Liver (tissue), 7 donors: ENCODE measurements at regions not wholly inside any gene's neighbourhood (a gene's known extent, or its start where the extent isn't known, plus 50 kb on each side); places are given as distances from the start of the nearest gene placed in this dataset.

ENCODE experiments used
- DNase-seq: peaks from one replicate; pipeline ENCODE4 v3.0.0-alpha.2; 2017; ENCODE audit warnings: low spot score
- H3K27ac ChIP-seq, 2 donors: one replicate each; pipeline ENCODE4 v1.7.0; 2013; ENCODE audit warnings: inconsistent platforms in 2 of 2, low read length in 2 of 2, control low read depth in 1 of 2, low read depth in 1 of 2, mild to moderate bottlenecking in 1 of 2
- H3K27me3 ChIP-seq, 4 donors: one replicate each; pipeline versions ENCODE4 v1.6.1 to v1.7.0; 2013; ENCODE audit warnings: low read length in 3 of 4, inconsistent platforms in 1 of 4, mild to moderate bottlenecking in 1 of 4, moderate library complexity in 1 of 4; ENCODE audit not compliant: control insufficient read depth in 4 of 4, insufficient read depth in 4 of 4
- H3K36me3 ChIP-seq, 4 donors: one replicate each; pipeline versions ENCODE4 v1.6.1 to v1.7.0; 2013; ENCODE audit warnings: low read length in 3 of 4, mild to moderate bottlenecking in 3 of 4, low read depth in 1 of 4, moderate library complexity in 1 of 4; ENCODE audit not compliant: control insufficient read depth in 4 of 4, insufficient read depth in 3 of 4
- H3K4me1 ChIP-seq, 4 donors: one replicate each; pipeline versions ENCODE4 v1.6.1 to v1.7.0; 2013; ENCODE audit warnings: low read length in 3 of 4, mild to moderate bottlenecking in 3 of 4, moderate library complexity in 1 of 4; ENCODE audit not compliant: control insufficient read depth in 4 of 4, insufficient read depth in 4 of 4
- H3K4me3 ChIP-seq, 3 donors: one replicate each; pipeline versions ENCODE4 v1.6.1 to v1.7.0; 2013; ENCODE audit warnings: low read length in 3 of 3, control low read depth in 1 of 3, low read depth in 1 of 3, mild to moderate bottlenecking in 1 of 3
- H3K9ac ChIP-seq, 2 donors: one replicate each; pipeline ENCODE4 v1.7.0; 2013; ENCODE audit warnings: low read length in 2 of 2, mild to moderate bottlenecking in 2 of 2, moderate library complexity in 2 of 2, control low read depth in 1 of 2, low read depth in 1 of 2
- H3K9me3 ChIP-seq, 4 donors: one replicate each; pipeline versions ENCODE4 v1.6.1 to v1.7.0; 2013; ENCODE audit warnings: low read length in 3 of 4; ENCODE audit not compliant: control insufficient read depth in 4 of 4
- EGR1 ChIP-seq, 2 donors: IDR thresholded peaks; 2 replicates each; pipeline ENCODE4 v1.6.1; 2016 to 2018; ENCODE audit warnings: antibody characterized with exemption in 2 of 2, low read depth in 2 of 2
- FOXA2 ChIP-seq: IDR thresholded peaks from 2 replicates; pipeline ENCODE4 v1.6.1; 2016; ENCODE audit warnings: antibody characterized with exemption
- GABPA ChIP-seq, 2 donors: IDR thresholded peaks in 1 of 2; conservative IDR thresholded peaks in 1 of 2; 2 replicates each; pipeline ENCODE4 v1.6.1; 2016; ENCODE audit warnings: antibody characterized with exemption in 2 of 2, mild to moderate bottlenecking in 1 of 2, moderate library complexity in 1 of 2
- HNF4A ChIP-seq, 2 donors: conservative IDR thresholded peaks; 2 replicates each; pipeline ENCODE4 v1.6.1; 2016; ENCODE audit warnings: antibody characterized with exemption in 2 of 2, mild to moderate bottlenecking in 2 of 2
- HNF4G ChIP-seq: IDR thresholded peaks from 2 replicates; pipeline ENCODE4 v1.6.1; 2016; ENCODE audit warnings: antibody characterized with exemption
- JUND ChIP-seq, 2 donors: IDR thresholded peaks; 2 replicates each; pipeline ENCODE4 v1.6.1; 2016; ENCODE audit warnings: antibody characterized with exemption in 2 of 2
- NR2F2 ChIP-seq: IDR thresholded peaks from 2 replicates; pipeline ENCODE4 v1.6.1; 2016; ENCODE audit warnings: antibody characterized with exemption
- RAD21 ChIP-seq, 2 donors: IDR thresholded peaks; 2 replicates each; pipeline ENCODE4 v1.6.1; 2016; ENCODE audit warnings: antibody characterized with exemption in 2 of 2, mild to moderate bottlenecking in 2 of 2
- RXRA ChIP-seq, 2 donors: IDR thresholded peaks; 2 replicates each; pipeline ENCODE4 v1.6.1; 2017 to 2018; ENCODE audit warnings: antibody characterized with exemption in 2 of 2, mild to moderate bottlenecking in 1 of 2
- TAF1 ChIP-seq: conservative IDR thresholded peaks from 2 replicates; pipeline ENCODE4 v1.6.1; 2016; ENCODE audit warnings: antibody characterized with exemption, mild to moderate bottlenecking
- YY1 ChIP-seq: IDR thresholded peaks from 2 replicates; pipeline ENCODE4 v1.6.1; 2016; ENCODE audit warnings: antibody characterized with exemption, mild to moderate bottlenecking
- WGBS: extraction: QIAGEN DNeasy Blood & Tissue Kit; methylation state at CpG from one replicate; pipeline ENCODE4 v1.1.7; 2013; 5-methylcytosine and 5-hydroxymethylcytosine counted together
- TF ChIP-seq, protein P1 (sequence below): IDR thresholded peaks from 2 replicates; pipeline ENCODE4 v1.6.1; 2016; ENCODE audit warnings: antibody characterized with exemption
- TF ChIP-seq, protein P2 (sequence below): IDR thresholded peaks from 2 replicates; pipeline ENCODE4 v1.6.1; 2016; ENCODE audit warnings: antibody characterized with exemption
- TF ChIP-seq, protein P3 (sequence below): IDR thresholded peaks from 2 replicates; pipeline ENCODE4 v1.6.1; 2016; ENCODE audit warnings: antibody characterized with exemption, mild to moderate bottlenecking
- donor health status: healthy.
- donor health status: healthy.
- donor health status: healthy.
- donor health status: healthy.

DNA sequence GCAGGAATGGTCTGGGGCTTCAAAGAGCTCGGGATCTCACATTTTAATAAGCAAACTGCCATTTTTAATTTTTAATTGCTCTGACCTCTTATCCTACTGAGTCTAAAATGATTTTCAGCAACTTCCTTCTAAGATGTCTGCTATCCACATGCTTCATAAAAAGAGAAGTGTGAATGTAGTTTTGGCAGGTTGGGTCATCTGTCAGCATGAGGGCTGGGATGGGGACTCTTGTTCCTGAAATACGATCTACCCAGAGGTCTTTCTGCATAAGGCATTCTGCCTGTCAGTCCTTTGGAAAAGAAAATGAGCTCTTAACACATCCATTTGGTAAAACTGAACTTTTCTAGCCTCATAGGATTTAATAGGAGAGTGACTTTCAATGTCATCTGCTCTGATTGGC, 252.8 kb upstream of the APCDD1 start:
- H3K4me3 ChIP-seq, result no peak overlapping the region
- TF ChIP-seq HNF4A (conservative IDR thresholded peaks at IDR 0.05) (no peak), HNF4G (no peak), TAF1 (no peak), GABPA (IDR thresholded peaks at IDR 0.05 in 1 of 2, conservative IDR thresholded peaks at IDR 0.05 in 1 of 2) (no peak), RAD21 (IDR thresholded peaks at IDR 0.05) (no peak), FOXA2 (no peak), YY1 (no peak)
- TF ChIP-seq, protein P1, sequence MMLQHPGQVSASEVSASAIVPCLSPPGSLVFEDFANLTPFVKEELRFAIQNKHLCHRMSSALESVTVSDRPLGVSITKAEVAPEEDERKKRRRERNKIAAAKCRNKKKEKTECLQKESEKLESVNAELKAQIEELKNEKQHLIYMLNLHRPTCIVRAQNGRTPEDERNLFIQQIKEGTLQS, result no peak
- TF ChIP-seq, protein P2, sequence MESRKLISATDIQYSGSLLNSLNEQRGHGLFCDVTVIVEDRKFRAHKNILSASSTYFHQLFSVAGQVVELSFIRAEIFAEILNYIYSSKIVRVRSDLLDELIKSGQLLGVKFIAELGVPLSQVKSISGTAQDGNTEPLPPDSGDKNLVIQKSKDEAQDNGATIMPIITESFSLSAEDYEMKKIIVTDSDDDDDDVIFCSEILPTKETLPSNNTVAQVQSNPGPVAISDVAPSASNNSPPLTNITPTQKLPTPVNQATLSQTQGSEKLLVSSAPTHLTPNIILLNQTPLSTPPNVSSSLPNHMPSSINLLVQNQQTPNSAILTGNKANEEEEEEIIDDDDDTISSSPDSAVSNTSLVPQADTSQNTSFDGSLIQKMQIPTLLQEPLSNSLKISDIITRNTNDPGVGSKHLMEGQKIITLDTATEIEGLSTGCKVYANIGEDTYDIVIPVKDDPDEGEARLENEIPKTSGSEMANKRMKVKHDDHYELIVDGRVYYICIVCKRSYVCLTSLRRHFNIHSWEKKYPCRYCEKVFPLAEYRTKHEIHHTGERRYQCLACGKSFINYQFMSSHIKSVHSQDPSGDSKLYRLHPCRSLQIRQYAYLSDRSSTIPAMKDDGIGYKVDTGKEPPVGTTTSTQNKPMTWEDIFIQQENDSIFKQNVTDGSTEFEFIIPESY, result no peak
- TF ChIP-seq, protein P3, sequence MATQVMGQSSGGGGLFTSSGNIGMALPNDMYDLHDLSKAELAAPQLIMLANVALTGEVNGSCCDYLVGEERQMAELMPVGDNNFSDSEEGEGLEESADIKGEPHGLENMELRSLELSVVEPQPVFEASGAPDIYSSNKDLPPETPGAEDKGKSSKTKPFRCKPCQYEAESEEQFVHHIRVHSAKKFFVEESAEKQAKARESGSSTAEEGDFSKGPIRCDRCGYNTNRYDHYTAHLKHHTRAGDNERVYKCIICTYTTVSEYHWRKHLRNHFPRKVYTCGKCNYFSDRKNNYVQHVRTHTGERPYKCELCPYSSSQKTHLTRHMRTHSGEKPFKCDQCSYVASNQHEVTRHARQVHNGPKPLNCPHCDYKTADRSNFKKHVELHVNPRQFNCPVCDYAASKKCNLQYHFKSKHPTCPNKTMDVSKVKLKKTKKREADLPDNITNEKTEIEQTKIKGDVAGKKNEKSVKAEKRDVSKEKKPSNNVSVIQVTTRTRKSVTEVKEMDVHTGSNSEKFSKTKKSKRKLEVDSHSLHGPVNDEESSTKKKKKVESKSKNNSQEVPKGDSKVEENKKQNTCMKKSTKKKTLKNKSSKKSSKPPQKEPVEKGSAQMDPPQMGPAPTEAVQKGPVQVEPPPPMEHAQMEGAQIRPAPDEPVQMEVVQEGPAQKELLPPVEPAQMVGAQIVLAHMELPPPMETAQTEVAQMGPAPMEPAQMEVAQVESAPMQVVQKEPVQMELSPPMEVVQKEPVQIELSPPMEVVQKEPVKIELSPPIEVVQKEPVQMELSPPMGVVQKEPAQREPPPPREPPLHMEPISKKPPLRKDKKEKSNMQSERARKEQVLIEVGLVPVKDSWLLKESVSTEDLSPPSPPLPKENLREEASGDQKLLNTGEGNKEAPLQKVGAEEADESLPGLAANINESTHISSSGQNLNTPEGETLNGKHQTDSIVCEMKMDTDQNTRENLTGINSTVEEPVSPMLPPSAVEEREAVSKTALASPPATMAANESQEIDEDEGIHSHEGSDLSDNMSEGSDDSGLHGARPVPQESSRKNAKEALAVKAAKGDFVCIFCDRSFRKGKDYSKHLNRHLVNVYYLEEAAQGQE, result no peak
- H3K27ac ChIP-seq, result no peak overlapping the region
- no peaks in the 10 kb centered on the region for H3K4me1 ChIP-seq
- H3K9me3 ChIP-seq, result no peaks in the 10 kb centered on the region
- H3K36me3 ChIP-seq, result no peaks in the 10 kb centered on the region
- H3K27me3 ChIP-seq, result no peaks in the 10 kb centered on the region
- DNase-seq, result no peak
- 47% methylated on average over 2 of the region's 2 CpGs for WGBS
- H3K9ac ChIP-seq, result no peak overlapping the region

DNA sequence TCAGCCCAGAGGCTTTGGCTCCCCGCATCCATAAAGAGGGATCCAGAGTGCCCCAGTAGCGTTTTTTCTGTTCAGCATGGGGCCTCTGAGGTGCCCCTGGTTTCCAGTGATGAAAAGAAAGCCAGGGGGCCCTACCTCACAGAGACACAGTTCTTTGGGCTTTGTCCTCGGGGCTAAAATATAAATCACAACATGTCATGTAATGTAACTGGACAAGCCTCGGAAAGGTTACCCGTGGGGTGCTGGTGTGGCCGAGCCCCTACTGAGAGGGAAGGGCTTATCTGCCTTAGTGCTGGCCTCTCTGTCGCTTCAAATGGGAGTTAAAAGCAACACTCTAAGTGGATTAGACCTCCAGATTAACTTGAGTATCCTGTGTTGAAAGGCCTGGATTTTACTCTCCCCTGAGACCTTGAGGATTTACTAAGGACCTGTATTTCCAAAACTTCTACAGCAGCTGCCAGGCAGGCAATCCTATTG, 251.6 kb upstream of the APCDD1 start:
- no peaks in the 10 kb centered on the region for H3K9me3 ChIP-seq
- H3K36me3 ChIP-seq, result no peaks in the 10 kb centered on the region
- 59% methylated on average over 7 of the region's 7 CpGs for WGBS
- no peak overlapping the region for H3K27ac ChIP-seq
- H3K4me3 ChIP-seq, result no peak overlapping the region
- no peak for TF ChIP-seq RXRA (IDR thresholded peaks at IDR 0.05)
- TF ChIP-seq YY1, result no peak
- TF ChIP-seq HNF4A (conservative IDR thresholded peaks at IDR 0.05), result no peak
- no peak for TF ChIP-seq JUND (IDR thresholded peaks at IDR 0.05)
- no peak for TF ChIP-seq NR2F2
- no peak for TF ChIP-seq RAD21 (IDR thresholded peaks at IDR 0.05)
- no peak for TF ChIP-seq HNF4G
- no peak for TF ChIP-seq EGR1 (IDR thresholded peaks at IDR 0.05; ENCODE audit: low read depth in 2 of 2)
- no peak for TF ChIP-seq TAF1
- TF ChIP-seq, protein P1, result no peak
- H3K9ac ChIP-seq, result no peak overlapping the region
- no peaks in the 10 kb centered on the region for H3K4me1 ChIP-seq
- H3K27me3 ChIP-seq, result no peaks in the 10 kb centered on the region
- DNase-seq, result no peak
